ENCODE measurements at regions not wholly inside any gene's neighbourhood (a gene's known extent, or its start where the extent isn't known, plus 50 kb on each side); places are given as distances from the start of the nearest gene placed in this dataset.

DNA sequence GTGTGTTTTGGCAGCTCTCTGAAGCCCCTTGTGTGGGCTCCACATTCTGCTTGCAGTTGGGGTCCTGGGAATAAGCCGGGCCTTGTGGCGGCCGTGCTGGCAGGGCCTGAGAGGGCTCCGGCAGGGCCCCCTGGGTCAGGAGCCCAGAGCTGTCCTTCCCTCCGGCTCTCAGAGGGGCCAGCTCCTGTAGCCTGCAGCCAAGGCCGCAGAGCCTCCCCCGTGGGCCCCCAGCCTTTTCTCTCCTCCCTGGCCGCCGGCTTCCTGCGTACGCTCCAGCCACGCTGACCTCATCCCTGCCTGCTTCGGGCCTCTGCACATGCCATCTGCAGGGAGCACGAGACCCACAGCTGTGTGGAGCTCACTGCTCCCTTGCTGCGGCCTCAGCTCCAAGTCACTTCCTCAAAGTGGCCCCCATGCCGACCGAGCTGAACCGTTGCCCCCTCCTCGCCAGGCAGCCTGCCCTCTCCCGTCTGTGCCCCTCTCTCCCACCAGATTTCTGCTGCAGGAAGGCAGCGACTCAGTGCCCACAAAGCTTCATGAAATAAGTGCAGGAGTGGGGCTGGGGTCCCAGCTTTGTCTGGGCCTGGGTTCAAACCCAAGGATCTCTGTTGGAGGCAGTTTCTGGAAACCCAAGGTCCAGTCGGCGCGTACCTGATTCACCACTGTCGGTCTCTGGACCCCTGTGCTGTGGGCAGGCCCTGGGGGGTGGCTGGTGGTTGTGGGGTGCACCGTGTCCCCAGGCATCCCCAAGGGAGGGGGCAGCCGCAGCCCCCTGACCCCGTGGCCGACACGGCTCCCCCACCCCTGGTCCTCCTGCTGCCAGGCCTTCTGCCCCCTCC lies 57.1 kb upstream of the NKX1-1 start:
- no peak for DNase-seq (ENCODE audit: low spot score)

DNA sequence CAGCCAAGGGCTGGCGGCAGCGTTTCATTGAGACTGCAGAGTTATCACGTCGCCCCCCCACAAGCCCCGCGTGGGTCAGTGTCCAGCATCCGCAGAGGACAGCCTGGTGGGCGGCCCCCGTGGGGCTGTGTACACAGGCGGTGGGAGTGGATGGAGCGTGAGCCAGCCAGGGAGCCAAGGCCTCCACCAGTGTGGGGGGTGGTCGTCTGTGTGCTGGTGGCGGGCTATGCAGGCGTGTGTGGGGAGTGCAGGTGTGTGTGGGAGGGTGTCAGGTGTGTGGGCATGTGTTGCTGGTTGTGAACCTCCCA lies 56.5 kb upstream of the NKX1-1 start:
- no peak for DNase-seq (ENCODE audit: low spot score)

DNA sequence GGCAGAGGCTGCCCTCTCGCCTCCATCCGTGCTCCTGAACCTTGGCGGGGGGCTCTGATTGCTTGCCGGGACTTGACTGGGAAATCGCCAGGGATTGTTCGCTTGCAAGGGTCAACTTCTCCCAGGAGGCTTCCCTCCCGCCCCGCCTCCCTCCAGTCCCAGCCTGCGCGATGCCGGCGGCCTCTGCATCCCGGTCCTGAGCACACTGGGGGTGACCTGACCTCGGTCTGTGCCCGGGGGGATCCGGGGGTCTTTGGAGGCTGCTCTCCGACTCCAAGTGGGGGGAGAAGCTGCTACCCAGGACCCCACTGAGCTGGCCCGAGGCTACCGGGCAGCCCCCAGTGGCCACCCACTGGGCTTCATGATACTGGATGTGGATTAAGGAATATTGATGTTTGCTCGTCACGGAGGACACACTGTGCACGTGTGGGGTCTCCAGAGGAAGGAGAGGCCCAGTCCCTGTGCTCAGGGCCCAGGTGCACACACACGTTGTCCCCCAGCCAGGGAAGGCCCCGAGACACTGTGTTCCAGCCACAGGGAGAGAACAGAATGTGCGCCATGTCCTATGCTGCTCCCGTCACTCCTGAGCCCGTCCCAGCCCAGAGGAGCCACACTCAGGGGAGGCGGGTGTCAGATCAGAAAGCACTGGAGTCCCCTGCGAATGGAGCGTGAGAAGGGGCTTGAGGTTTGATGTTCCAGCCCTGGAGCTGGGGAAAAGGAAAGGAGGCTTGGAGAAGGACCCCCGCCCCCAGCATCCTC lies 55.9 kb upstream of the NKX1-1 start:
- no peak for DNase-seq (ENCODE audit: low spot score)

DNA sequence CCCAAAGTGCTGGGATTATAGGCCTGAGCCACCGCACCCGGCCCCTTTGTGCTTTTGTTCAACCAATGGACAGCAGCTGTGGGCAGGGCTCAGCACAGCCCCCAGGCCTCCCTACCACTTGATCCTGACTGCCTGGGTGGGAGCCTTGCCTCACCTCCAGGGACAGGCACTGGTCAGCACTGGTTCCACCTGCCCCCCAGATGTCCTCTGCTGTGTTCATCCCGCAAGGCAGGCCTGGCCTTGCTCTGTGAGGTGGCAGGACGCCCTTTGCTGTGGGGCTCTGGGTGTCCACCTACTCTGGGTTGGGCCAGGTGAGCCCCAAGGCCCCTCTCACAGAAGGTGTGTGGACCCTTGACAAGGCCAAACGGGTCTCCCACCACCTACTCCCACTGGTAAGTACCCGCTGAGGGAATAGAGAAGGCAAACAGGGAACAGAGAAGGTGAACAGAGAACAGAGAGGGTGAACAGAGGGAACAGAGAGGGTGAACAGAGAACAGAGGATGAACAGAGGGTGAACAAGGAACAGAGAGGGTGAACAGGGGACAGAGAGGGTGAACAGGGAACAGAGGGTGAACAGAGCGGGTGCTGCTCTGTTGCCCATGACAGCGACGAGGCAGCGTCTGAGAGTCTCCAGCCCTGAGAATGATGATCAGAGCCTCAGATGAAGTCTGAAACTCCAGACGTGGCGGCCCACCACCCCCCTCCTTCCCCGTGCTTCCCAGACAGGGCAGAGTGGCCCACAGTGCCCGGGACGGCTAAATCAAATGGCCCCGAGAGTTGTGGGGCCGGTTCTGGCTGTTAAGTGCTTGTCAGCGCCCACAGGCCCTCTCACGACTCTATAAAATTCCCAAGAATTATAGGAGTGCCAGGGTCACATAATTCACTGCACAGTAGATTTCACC lies 55.0 kb upstream of the NKX1-1 start:
- no peak for DNase-seq (ENCODE audit: low spot score)

- DNase-seq (ENCODE audit: low spot score) = no peak
Observed at GRCh38 chr4:1459722-1460511, 53.7 kb upstream of the NKX1-1 start.

GRCh38 chr4:1459081-1459721 lies 53.0 kb upstream of the NKX1-1 start:
- no peak for DNase-seq (ENCODE audit: low spot score)

GRCh38 chr4:1458581-1458980 lies 52.3 kb upstream of the NKX1-1 start:
- DNase-seq (ENCODE audit: low spot score) = no peak

Measured in putamen (tissue), 1 donor.